HFF-Myc (cell line): ENCODE measurements at regions not wholly inside any gene's neighbourhood (a gene's known extent, or its start where the extent isn't known, plus 50 kb on each side); places are given as distances from the start of the nearest gene placed in this dataset.
A peak's percentile ranks its signal among the peaks of the same experiment; 100 is the strongest.

Experiments
- DNase-seq: peaks from one replicate; pipeline ENCODE4 v3.0.0-alpha.2; 2011; ENCODE audit warnings: low read depth; ENCODE audit errors: extremely low read depth
- H3K4me3 ChIP-seq: replicated peaks from 2 replicates; pipeline ENCODE4 v1.5.1; 2011; ENCODE audit warnings: low read depth, mild to moderate bottlenecking, control low read depth, low read length
- TF ChIP-seq, protein P1 (sequence below): IDR thresholded peaks from 2 replicates; pipeline ENCODE4 v1.5.1; 2012; ENCODE audit warnings: mild to moderate bottlenecking, low read depth, low read length, control low read depth; ENCODE audit errors: missing control alignments

GRCh38 chr15:26097216-26097615, 234.1 kb upstream of the ATP10A start:
- TF ChIP-seq, protein P1, sequence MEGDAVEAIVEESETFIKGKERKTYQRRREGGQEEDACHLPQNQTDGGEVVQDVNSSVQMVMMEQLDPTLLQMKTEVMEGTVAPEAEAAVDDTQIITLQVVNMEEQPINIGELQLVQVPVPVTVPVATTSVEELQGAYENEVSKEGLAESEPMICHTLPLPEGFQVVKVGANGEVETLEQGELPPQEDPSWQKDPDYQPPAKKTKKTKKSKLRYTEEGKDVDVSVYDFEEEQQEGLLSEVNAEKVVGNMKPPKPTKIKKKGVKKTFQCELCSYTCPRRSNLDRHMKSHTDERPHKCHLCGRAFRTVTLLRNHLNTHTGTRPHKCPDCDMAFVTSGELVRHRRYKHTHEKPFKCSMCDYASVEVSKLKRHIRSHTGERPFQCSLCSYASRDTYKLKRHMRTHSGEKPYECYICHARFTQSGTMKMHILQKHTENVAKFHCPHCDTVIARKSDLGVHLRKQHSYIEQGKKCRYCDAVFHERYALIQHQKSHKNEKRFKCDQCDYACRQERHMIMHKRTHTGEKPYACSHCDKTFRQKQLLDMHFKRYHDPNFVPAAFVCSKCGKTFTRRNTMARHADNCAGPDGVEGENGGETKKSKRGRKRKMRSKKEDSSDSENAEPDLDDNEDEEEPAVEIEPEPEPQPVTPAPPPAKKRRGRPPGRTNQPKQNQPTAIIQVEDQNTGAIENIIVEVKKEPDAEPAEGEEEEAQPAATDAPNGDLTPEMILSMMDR = no peak
- DNase-seq = no peak
- no peak overlapping the region for H3K4me3 ChIP-seq

DNA sequence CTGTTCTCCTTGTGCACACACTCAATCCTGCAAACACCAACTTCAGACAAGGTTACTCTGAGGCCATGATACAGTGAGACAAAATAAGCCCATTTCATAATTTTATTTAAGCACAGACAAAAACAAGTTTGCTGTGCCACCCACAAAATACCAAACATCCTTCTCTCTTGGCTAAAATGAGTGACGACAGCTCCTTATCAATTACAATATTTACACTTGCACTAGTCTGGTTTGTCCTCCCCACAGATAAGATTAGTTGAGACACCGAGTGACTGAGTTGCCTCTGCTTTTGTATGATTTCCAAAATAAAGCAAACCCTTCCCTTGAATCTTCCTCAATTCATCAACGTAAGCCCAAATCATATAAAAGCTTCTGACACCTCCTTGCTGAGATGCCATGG, 233.5 kb upstream of the ATP10A start:
- no peak for DNase-seq
- H3K4me3 ChIP-seq = no peak overlapping the region
- TF ChIP-seq, protein P1 = no peak

- no peak overlapping the region for H3K4me3 ChIP-seq
- TF ChIP-seq, protein P1 = peak; percentile 25
- DNase-seq = no peak
Measured at GRCh38 chr15:26095710-26096330, 232.7 kb upstream of the ATP10A start.

GRCh38 chr15:26091184-26091583, 228.1 kb upstream of the ATP10A start:
- H3K4me3 ChIP-seq = no peak overlapping the region
- DNase-seq = no peak
- TF ChIP-seq, protein P1 = no peak

GRCh38 chr15:26087881-26088280, 224.8 kb upstream of the ATP10A start:
- H3K4me3 ChIP-seq = no peak overlapping the region
- DNase-seq = no peak

DNA sequence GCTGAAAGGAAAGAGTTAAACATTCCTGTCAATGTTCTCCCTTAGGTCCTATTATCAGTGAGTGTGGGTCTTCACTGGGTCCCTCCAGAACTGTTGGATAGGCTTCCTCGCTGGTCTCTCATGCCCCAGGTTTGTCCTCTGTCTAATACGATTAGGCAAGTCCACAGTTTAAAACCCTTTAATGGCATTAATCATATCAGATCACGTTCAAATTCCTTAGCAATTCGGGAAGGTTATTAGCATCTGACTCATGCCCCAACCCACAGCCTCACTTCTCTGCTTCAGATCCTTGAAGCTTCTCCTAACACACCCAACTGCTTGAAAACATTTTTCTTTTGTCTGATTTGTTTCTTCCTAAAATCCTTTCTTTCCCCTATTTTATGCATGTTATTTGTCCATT, 224.3 kb upstream of the ATP10A start:
- DNase-seq = no peak
- no peak overlapping the region for H3K4me3 ChIP-seq
- TF ChIP-seq, protein P1 = no peak

More at GRCh38 chr15:26087881-26088280, 224.8 kb upstream of the ATP10A start:
- TF ChIP-seq, protein P1 = no peak

DNA sequence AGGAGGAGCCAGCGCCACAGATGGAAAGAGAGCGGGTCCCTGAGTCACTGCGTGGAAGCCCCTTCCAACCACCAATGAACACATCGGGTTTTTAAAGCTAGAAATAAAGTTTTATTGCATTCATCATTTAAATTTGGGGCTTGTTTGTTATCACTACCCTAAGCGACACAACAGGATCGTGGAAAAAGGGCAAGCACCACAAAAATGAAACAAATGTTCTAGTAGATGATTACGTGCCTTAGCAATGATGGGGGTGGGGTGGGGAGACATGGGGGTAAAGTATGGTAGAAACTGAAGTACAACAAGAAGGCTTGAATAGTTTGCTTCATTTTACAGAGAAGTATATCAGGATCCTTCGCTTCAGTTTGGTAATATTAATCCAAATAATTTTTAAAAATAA, 221.6 kb upstream of the ATP10A start:
- no peak overlapping the region for H3K4me3 ChIP-seq
- TF ChIP-seq, protein P1 = no peak
- no peak for DNase-seq
